ENCODE measurements at regions not wholly inside any gene's neighbourhood (a gene's known extent, or its start where the extent isn't known, plus 50 kb on each side); places are given as distances from the start of the nearest gene placed in this dataset.

DNA sequence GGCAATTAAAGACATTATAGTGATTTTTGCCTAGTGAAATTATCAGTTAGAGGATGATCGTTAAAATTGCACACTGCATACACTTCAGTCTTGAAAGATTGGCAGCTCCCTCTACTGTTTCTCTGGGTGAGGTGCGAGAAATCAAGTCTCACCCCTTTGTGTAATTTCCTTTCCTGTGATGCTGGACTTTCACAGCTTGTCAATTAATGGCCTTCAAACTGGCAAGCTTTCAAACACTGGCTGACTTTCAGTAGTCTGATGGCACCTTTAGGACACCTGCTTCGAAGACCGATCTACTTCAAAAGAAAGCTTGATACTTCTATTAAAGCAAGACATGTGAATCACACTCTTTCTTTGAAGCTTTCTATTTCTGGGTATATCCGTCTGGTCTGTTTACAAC, 706.7 kb upstream of the PTPRD start:
- no peaks in the 10 kb centered on the region for H3K9me3 ChIP-seq (ENCODE audit: insufficient read depth, low read depth)
- H3K27me3 ChIP-seq (ENCODE audit: insufficient read depth, low read depth), result no peaks in the 10 kb centered on the region
- POLR2A ChIA-PET (ENCODE audit: unreplicated experiment), result no interaction called here
- no peaks in the 10 kb centered on the region for H3K4me1 ChIP-seq (replicated peaks; ENCODE audit: insufficient read depth)
- no peak overlapping the region for H2AFZ ChIP-seq
- intact Hi-C loops (cut with micrococcal nuclease; ENCODE audit: unreplicated experiment), result loop anchor here (1.0 kb wide), 1 partner anchor 463 kb away; no protein-coding TSS in a partner anchor
- H4K20me1 ChIP-seq (ENCODE audit: insufficient read depth), result no peaks in the 10 kb centered on the region
- TF ChIP-seq EZH2 (IDR thresholded peaks at IDR 0.05; ENCODE audit: low read depth), result no peak
- TF ChIP-seq, protein P1, sequence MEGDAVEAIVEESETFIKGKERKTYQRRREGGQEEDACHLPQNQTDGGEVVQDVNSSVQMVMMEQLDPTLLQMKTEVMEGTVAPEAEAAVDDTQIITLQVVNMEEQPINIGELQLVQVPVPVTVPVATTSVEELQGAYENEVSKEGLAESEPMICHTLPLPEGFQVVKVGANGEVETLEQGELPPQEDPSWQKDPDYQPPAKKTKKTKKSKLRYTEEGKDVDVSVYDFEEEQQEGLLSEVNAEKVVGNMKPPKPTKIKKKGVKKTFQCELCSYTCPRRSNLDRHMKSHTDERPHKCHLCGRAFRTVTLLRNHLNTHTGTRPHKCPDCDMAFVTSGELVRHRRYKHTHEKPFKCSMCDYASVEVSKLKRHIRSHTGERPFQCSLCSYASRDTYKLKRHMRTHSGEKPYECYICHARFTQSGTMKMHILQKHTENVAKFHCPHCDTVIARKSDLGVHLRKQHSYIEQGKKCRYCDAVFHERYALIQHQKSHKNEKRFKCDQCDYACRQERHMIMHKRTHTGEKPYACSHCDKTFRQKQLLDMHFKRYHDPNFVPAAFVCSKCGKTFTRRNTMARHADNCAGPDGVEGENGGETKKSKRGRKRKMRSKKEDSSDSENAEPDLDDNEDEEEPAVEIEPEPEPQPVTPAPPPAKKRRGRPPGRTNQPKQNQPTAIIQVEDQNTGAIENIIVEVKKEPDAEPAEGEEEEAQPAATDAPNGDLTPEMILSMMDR (conservative IDR thresholded peaks at IDR 0.05), result peak; percentile 60
- DNase-seq, result no peak
- no peaks in the 10 kb centered on the region for H3K36me3 ChIP-seq (ENCODE audit: low read depth)
- no peak overlapping the region for H3K4me3 ChIP-seq
- H3K4me2 ChIP-seq, result no peak overlapping the region
- no peaks in the 10 kb centered on the region for H3K9me2 ChIP-seq (ENCODE audit: insufficient read depth)
- no TSS peak for BruUV-seq (replicated peaks)
- H3K79me2 ChIP-seq (ENCODE audit: low read depth), result no peaks in the 10 kb centered on the region
- no peak overlapping the region for H3K27ac ChIP-seq
- H3F3A ChIP-seq (ENCODE audit: insufficient read depth, low read depth), result no peaks in the 10 kb centered on the region
- CTCF ChIA-PET, result no interaction called here

DNA sequence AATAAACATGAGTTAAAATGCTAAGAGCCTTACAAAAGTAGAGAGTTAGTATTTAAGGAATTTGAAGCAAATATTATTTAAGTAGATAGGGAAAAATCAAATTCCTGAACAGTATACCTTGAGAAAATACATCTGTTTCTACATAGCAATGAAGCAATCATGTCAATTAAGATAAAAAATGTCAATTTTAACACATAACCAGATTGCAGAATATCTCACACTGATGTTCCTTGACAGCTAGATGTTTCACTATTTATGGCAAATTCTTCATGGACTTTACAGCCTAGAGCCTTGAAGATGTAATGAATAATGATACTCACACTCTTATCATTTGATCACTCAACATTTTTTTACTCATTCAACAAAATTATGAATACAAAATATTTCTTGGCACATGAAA, 708.2 kb upstream of the PTPRD start:
- intact Hi-C loops (cut with micrococcal nuclease; ENCODE audit: unreplicated experiment), result no loop called here
- no peak overlapping the region for H3K4me3 ChIP-seq
- no peaks in the 10 kb centered on the region for H3K79me2 ChIP-seq (ENCODE audit: low read depth)
- H3K36me3 ChIP-seq (ENCODE audit: low read depth), result no peaks in the 10 kb centered on the region
- H3F3A ChIP-seq (ENCODE audit: insufficient read depth, low read depth), result no peaks in the 10 kb centered on the region
- TF ChIP-seq, protein P1 (conservative IDR thresholded peaks at IDR 0.05), result no peak
- TF ChIP-seq EZH2 (IDR thresholded peaks at IDR 0.05; ENCODE audit: low read depth), result no peak
- H3K27me3 ChIP-seq (ENCODE audit: insufficient read depth, low read depth), result no peaks in the 10 kb centered on the region
- H3K4me1 ChIP-seq (replicated peaks; ENCODE audit: insufficient read depth), result no peaks in the 10 kb centered on the region
- DNase-seq, result no peak
- H3K9me3 ChIP-seq (ENCODE audit: insufficient read depth, low read depth), result no peaks in the 10 kb centered on the region
- POLR2A ChIA-PET (ENCODE audit: unreplicated experiment), result no interaction called here
- no peak overlapping the region for H3K27ac ChIP-seq
- no peaks in the 10 kb centered on the region for H3K9me2 ChIP-seq (ENCODE audit: insufficient read depth)
- H4K20me1 ChIP-seq (ENCODE audit: insufficient read depth), result no peaks in the 10 kb centered on the region
- CTCF ChIA-PET, result no interaction called here
- no peak overlapping the region for H2AFZ ChIP-seq
- H3K4me2 ChIP-seq, result no peak overlapping the region
- BruUV-seq (replicated peaks), result no TSS peak

DNA sequence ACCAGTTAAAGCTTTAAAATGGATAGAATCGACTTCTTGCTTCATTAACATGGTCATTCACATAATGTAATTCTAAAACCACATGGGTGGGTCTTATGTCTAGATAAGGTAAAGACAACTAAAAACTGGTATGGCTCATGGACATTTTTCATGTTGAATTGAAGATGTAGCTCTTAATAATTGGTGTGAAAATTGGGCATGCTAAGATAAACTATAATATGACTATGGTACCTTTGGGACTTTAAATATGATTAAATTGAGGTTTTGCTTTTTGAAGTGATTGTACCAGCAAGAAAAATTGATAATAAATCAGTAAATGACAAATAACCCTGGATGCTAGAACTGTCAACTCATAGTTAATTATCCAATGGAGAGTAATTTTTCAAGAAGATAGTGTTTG, 710.7 kb upstream of the PTPRD start:
- POLR2A ChIA-PET (ENCODE audit: unreplicated experiment), result no interaction called here
- H4K20me1 ChIP-seq (ENCODE audit: insufficient read depth), result no peaks in the 10 kb centered on the region

More for the DNA sequence above, 710.7 kb upstream of the PTPRD start:
- CTCF ChIA-PET, result no interaction called here
- Histone ChIP-seq H3K27ac (no peak overlapping the region), H3K4me1 (replicated peaks; ENCODE audit: insufficient read depth) (no peaks in the 10 kb centered on the region), H3K9me3 (ENCODE audit: insufficient read depth, low read depth) (no peaks in the 10 kb centered on the region), H3K27me3 (ENCODE audit: insufficient read depth, low read depth) (no peaks in the 10 kb centered on the region), H3F3A (ENCODE audit: insufficient read depth, low read depth) (no peaks in the 10 kb centered on the region), H3K79me2 (ENCODE audit: low read depth) (no peaks in the 10 kb centered on the region), H3K4me3 (no peak overlapping the region), H3K9me2 (ENCODE audit: insufficient read depth) (no peaks in the 10 kb centered on the region), H3K4me2 (no peak overlapping the region), H3K36me3 (ENCODE audit: low read depth) (no peaks in the 10 kb centered on the region), H2AFZ (no peak overlapping the region)
- DNase-seq, result no peak
- BruUV-seq (replicated peaks), result no TSS peak
- TF ChIP-seq, protein P1 (conservative IDR thresholded peaks at IDR 0.05), result no peak
- no peak for TF ChIP-seq EZH2 (IDR thresholded peaks at IDR 0.05; ENCODE audit: low read depth)
- intact Hi-C loops (cut with micrococcal nuclease; ENCODE audit: unreplicated experiment), result no loop called here

Measured in PC-9 (cell line).